AG09309 (cell line): ENCODE measurements at regions not wholly inside any gene's neighbourhood (a gene's known extent, or its start where the extent isn't known, plus 50 kb on each side); places are given as distances from the start of the nearest gene placed in this dataset.
"Not testable (repeated sequence)": the region's sequence is repeated elsewhere in the genome, so short reads cannot be mapped to it uniquely, and the experiment has no call there.

Source experiments
- DNase-seq: peaks from one replicate; pipeline ENCODE4 v3.0.0-alpha.2; 2010; ENCODE audit warnings: low read depth
- H3K4me3 ChIP-seq: 2 replicates; pipeline ENCODE4 v1.5.1; 2011; ENCODE audit warnings: mild to moderate bottlenecking, low read depth, low read length, moderate library complexity; ENCODE audit not compliant: control insufficient read depth
- CTCF ChIP-seq: IDR thresholded peaks from 2 replicates; pipeline ENCODE4 v1.5.1; 2011; ENCODE audit warnings: mild to moderate bottlenecking, low read depth, low read length, inconsistent platforms; ENCODE audit not compliant: insufficient read depth, control insufficient read depth; ENCODE audit errors: missing control alignments

DNA sequence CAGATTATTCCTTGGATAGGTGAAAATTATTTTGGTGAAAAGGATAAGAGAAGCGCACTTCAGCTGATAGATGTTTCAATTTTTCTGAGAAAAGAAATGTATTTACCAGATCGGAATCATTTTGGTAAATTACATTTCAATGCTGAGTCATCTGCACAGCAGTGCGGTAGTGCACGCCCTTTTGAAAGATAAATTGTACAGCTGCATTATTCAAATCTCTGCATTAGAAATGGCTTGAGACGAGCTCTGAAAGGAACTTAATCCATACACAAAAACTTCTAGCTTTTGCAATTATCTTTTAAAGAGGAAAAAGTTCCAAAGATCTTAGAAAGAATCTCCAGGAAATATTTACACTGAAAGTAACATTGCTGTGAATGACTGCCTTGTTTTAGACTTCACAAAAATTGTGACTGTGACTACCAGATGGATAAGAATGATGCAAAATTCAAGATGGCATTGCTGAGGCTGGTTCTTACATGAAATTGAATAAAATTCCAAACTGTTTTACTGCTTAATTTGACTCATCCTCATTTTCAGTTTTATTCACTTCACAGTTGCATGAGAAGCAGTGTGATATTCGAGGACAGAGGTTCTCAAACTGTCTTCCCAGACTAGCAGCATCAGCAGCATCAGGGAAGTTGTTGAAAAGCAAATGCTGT, 161.7 kb downstream of the RND3 start:
- no peak for TF ChIP-seq CTCF
- no peak overlapping the region for H3K4me3 ChIP-seq
- DNase-seq = no peak

DNA sequence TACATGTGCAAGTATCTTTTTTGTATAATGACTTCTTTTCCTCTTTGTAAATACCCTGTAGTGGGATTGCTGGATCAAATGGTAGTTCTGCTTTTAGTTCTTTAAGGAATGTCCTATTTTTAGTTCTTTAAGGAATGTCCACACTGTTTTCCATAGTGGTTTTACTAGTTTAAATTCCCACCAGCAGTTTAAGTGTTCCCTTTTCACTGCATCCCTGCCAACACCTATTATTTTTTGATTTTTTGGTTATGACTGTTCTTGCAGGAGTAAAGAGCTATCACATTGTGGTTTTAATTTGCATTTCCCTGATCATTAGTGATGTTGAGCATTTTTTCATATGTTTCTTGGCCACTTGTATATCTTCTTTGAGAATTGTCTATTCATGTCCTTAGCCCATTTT, 164.4 kb downstream of the RND3 start:
- not testable (repeated sequence) for H3K4me3 ChIP-seq, DNase-seq

- TF ChIP-seq CTCF = no peak
- H3K4me3 ChIP-seq = no peak overlapping the region
- no peak for DNase-seq
These were observed 166.9 kb downstream of the RND3 start for GRCh38 chr2:150320608-150321007.

GRCh38 chr2:150319658-150320555, 167.6 kb downstream of the RND3 start:
- no peak for TF ChIP-seq CTCF
- H3K4me3 ChIP-seq = no peak overlapping the region
- DNase-seq = no peak

GRCh38 chr2:150319085-150319484, 168.4 kb downstream of the RND3 start:
- DNase-seq = no peak
- no peak overlapping the region for H3K4me3 ChIP-seq
- no peak for TF ChIP-seq CTCF

- no peak for DNase-seq
- H3K4me3 ChIP-seq = no peak overlapping the region
- no peak for TF ChIP-seq CTCF
These were observed 175.2 kb downstream of the RND3 start for GRCh38 chr2:150312271-150312670.

- TF ChIP-seq CTCF = no peak
- H3K4me3 ChIP-seq = no peak overlapping the region
These were observed 178.0 kb downstream of the RND3 start for GRCh38 chr2:150309311-150310080.

More at GRCh38 chr2:150309311-150310080, 178.0 kb downstream of the RND3 start:
- no peak for DNase-seq
